ENCODE measurements at regions not wholly inside any gene's neighbourhood (a gene's known extent, or its start where the extent isn't known, plus 50 kb on each side); places are given as distances from the start of the nearest gene placed in this dataset.

DNA sequence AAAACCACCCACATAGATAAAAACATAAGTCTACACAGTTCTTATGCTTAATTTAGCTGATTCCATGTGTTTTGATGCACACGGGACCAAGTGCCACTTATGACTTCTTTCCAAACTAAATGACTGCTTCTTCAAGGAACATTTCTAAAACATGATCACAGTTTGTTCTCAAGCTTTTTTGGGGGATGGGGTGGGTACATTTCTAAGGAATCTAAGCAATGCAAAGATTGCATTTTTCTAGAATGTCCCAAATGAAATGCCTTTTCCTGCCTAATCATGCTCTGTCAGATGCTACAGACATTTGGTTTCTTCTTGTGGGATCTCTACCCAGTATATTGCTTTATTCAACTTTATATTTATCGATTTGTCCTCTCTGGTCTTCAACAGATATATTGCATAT is 496.8 kb upstream of the JAG1 start (continued):
- TF ChIP-seq, protein P1, sequence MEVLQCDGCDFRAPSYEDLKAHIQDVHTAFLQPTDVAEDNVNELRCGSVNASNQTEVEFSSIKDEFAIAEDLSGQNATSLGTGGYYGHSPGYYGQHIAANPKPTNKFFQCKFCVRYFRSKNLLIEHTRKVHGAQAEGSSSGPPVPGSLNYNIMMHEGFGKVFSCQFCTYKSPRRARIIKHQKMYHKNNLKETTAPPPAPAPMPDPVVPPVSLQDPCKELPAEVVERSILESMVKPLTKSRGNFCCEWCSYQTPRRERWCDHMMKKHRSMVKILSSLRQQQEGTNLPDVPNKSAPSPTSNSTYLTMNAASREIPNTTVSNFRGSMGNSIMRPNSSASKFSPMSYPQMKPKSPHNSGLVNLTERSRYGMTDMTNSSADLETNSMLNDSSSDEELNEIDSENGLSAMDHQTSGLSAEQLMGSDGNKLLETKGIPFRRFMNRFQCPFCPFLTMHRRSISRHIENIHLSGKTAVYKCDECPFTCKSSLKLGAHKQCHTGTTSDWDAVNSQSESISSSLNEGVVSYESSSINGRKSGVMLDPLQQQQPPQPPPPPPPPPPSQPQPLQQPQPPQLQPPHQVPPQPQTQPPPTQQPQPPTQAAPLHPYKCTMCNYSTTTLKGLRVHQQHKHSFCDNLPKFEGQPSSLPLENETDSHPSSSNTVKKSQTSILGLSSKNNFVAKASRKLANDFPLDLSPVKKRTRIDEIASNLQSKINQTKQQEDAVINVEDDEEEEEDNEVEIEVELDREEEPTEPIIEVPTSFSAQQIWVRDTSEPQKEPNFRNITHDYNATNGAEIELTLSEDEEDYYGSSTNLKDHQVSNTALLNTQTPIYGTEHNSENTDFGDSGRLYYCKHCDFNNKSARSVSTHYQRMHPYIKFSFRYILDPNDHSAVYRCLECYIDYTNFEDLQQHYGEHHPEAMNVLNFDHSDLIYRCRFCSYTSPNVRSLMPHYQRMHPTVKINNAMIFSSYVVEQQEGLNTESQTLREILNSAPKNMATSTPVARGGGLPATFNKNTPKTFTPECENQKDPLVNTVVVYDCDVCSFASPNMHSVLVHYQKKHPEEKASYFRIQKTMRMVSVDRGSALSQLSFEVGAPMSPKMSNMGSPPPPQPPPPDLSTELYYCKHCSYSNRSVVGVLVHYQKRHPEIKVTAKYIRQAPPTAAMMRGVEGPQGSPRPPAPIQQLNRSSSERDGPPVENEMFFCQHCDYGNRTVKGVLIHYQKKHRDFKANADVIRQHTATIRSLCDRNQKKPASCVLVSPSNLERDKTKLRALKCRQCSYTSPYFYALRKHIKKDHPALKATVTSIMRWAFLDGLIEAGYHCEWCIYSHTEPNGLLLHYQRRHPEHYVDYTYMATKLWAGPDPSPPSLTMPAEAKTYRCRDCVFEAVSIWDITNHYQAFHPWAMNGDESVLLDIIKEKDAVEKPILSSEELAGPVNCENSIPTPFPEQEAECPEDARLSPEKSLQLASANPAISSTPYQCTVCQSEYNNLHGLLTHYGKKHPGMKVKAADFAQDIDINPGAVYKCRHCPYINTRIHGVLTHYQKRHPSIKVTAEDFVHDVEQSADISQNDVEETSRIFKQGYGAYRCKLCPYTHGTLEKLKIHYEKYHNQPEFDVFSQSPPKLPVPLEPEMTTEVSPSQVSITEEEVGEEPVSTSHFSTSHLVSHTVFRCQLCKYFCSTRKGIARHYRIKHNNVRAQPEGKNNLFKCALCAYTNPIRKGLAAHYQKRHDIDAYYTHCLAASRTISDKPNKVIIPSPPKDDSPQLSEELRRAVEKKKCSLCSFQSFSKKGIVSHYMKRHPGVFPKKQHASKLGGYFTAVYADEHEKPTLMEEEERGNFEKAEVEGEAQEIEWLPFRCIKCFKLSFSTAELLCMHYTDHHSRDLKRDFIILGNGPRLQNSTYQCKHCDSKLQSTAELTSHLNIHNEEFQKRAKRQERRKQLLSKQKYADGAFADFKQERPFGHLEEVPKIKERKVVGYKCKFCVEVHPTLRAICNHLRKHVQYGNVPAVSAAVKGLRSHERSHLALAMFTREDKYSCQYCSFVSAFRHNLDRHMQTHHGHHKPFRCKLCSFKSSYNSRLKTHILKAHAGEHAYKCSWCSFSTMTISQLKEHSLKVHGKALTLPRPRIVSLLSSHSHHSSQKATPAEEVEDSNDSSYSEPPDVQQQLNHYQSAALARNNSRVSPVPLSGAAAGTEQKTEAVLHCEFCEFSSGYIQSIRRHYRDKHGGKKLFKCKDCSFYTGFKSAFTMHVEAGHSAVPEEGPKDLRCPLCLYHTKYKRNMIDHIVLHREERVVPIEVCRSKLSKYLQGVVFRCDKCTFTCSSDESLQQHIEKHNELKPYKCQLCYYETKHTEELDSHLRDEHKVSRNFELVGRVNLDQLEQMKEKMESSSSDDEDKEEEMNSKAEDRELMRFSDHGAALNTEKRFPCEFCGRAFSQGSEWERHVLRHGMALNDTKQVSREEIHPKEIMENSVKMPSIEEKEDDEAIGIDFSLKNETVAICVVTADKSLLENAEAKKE (CRISPR knock-in tag; IDR thresholded peaks at IDR 0.05), result no peak
- TF ChIP-seq EZH2 (IDR thresholded peaks at IDR 0.05; ENCODE audit: low read depth, unreplicated experiment) (no peak), CREB1 (CRISPR knock-in tag; IDR thresholded peaks at IDR 0.05; ENCODE audit: low read depth) (no peak), STAT1 (IDR thresholded peaks at IDR 0.05; ENCODE audit: unreplicated experiment) (no peak), EZH2phosphoT487 (IDR thresholded peaks at IDR 0.05; ENCODE audit: unreplicated experiment) (no peak), ZNF114 (CRISPR knock-in tag; IDR thresholded peaks at IDR 0.05) (no peak), JUNB (IDR thresholded peaks at IDR 0.05; ENCODE audit: unreplicated experiment) (no peak), POLR2AphosphoS5 (IDR thresholded peaks at IDR 0.05; ENCODE audit: low read depth) (no peak), ZNF331 (CRISPR knock-in tag; IDR thresholded peaks at IDR 0.05; ENCODE audit: low read depth) (no peak)
- TF ChIP-seq, protein P2, sequence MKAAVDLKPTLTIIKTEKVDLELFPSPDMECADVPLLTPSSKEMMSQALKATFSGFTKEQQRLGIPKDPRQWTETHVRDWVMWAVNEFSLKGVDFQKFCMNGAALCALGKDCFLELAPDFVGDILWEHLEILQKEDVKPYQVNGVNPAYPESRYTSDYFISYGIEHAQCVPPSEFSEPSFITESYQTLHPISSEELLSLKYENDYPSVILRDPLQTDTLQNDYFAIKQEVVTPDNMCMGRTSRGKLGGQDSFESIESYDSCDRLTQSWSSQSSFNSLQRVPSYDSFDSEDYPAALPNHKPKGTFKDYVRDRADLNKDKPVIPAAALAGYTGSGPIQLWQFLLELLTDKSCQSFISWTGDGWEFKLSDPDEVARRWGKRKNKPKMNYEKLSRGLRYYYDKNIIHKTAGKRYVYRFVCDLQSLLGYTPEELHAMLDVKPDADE (IDR thresholded peaks at IDR 0.05), result no peak

DNA sequence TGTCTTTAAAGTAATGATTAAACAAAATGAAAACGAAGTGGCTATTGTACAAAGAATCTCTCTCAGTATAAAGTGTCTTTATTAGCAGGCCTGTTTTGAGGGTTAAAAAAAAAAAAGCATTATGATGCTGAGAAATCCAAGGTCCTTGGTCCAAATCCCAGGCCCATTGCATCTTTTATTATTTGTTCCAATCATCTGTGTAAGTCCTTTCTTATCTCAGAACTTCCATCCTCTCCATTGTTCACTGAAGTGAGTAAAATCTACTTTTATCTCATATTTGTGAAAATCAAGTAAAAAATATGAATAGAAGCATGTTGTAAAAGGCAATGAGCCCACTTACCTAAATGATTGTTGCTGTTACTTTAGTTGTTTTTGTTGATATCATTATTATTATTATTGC is 499.1 kb upstream of the JAG1 start:
- H3K9me3 Mint-ChIP-seq, result no peaks in the 10 kb centered on the region
- H3K4me1 Mint-ChIP-seq, result peaks cover 8% of the 10 kb centered on the region; the same call in 2 of the 3 replicates
- H3K27me3 ChIP-seq (ENCODE audit: insufficient read depth), result no peaks in the 10 kb centered on the region
- H3K79me2 ChIP-seq (replicated peaks; ENCODE audit: insufficient read depth), result no peaks in the 10 kb centered on the region
- H4K20me1 ChIP-seq (replicated peaks; ENCODE audit: insufficient read depth), result no peaks in the 10 kb centered on the region
- H3F3A ChIP-seq (replicated peaks; ENCODE audit: low read depth), result no peaks in the 10 kb centered on the region
- H3K36me3 ChIP-seq (ENCODE audit: insufficient read depth), result no peaks in the 10 kb centered on the region
- no peak overlapping the region for H3K4me3 Mint-ChIP-seq
- H3K4me2 ChIP-seq, result no peak overlapping the region
- no peaks in the 10 kb centered on the region for H3K36me3 Mint-ChIP-seq (ENCODE audit: low read depth)
- H3K27me3 Mint-ChIP-seq (ENCODE audit: insufficient read depth, low read depth, poor library complexity), result no peaks in the 10 kb centered on the region
- no peak overlapping the region for H3K27ac ChIP-seq (ENCODE audit: low read depth)
- H3K27ac Mint-ChIP-seq, result no peak overlapping the region
- no peak overlapping the region for H3K4me3 ChIP-seq
- peaks cover 10% of the 10 kb centered on the region for H3K9me2 ChIP-seq (ENCODE audit: insufficient read depth)
- no peak for ATAC-seq
- H3K4me1 ChIP-seq (ENCODE audit: insufficient read depth), result peaks cover 5% of the 10 kb centered on the region; the same call in 1 of the 2 replicates
- no peak overlapping the region for H2AFZ ChIP-seq
- no peak for DNase-seq (ENCODE audit: low spot score)
- TF ChIP-seq CREB1 (CRISPR knock-in tag; IDR thresholded peaks at IDR 0.05; ENCODE audit: low read depth) (no peak), POLR2AphosphoS5 (IDR thresholded peaks at IDR 0.05; ENCODE audit: low read depth) (no peak), NANOG (IDR thresholded peaks at IDR 0.05; ENCODE audit: borderline replicate concordance) (no peak), ZNF114 (CRISPR knock-in tag; IDR thresholded peaks at IDR 0.05) (no peak), ZNF331 (CRISPR knock-in tag; IDR thresholded peaks at IDR 0.05; ENCODE audit: low read depth) (no peak), STAT1 (IDR thresholded peaks at IDR 0.05; ENCODE audit: unreplicated experiment) (no peak), EZH2 (IDR thresholded peaks at IDR 0.05; ENCODE audit: low read depth, unreplicated experiment) (no peak)
- TF ChIP-seq, protein P3, sequence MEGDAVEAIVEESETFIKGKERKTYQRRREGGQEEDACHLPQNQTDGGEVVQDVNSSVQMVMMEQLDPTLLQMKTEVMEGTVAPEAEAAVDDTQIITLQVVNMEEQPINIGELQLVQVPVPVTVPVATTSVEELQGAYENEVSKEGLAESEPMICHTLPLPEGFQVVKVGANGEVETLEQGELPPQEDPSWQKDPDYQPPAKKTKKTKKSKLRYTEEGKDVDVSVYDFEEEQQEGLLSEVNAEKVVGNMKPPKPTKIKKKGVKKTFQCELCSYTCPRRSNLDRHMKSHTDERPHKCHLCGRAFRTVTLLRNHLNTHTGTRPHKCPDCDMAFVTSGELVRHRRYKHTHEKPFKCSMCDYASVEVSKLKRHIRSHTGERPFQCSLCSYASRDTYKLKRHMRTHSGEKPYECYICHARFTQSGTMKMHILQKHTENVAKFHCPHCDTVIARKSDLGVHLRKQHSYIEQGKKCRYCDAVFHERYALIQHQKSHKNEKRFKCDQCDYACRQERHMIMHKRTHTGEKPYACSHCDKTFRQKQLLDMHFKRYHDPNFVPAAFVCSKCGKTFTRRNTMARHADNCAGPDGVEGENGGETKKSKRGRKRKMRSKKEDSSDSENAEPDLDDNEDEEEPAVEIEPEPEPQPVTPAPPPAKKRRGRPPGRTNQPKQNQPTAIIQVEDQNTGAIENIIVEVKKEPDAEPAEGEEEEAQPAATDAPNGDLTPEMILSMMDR (conservative IDR thresholded peaks at IDR 0.05; ENCODE audit: low read depth in 2 of 2), result no peak
- TF ChIP-seq, protein P4, sequence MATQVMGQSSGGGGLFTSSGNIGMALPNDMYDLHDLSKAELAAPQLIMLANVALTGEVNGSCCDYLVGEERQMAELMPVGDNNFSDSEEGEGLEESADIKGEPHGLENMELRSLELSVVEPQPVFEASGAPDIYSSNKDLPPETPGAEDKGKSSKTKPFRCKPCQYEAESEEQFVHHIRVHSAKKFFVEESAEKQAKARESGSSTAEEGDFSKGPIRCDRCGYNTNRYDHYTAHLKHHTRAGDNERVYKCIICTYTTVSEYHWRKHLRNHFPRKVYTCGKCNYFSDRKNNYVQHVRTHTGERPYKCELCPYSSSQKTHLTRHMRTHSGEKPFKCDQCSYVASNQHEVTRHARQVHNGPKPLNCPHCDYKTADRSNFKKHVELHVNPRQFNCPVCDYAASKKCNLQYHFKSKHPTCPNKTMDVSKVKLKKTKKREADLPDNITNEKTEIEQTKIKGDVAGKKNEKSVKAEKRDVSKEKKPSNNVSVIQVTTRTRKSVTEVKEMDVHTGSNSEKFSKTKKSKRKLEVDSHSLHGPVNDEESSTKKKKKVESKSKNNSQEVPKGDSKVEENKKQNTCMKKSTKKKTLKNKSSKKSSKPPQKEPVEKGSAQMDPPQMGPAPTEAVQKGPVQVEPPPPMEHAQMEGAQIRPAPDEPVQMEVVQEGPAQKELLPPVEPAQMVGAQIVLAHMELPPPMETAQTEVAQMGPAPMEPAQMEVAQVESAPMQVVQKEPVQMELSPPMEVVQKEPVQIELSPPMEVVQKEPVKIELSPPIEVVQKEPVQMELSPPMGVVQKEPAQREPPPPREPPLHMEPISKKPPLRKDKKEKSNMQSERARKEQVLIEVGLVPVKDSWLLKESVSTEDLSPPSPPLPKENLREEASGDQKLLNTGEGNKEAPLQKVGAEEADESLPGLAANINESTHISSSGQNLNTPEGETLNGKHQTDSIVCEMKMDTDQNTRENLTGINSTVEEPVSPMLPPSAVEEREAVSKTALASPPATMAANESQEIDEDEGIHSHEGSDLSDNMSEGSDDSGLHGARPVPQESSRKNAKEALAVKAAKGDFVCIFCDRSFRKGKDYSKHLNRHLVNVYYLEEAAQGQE (IDR thresholded peaks at IDR 0.05; ENCODE audit: unreplicated experiment), result no peak

Data from GM23338 (cell line).